ENCODE measurements at regions not wholly inside any gene's neighbourhood (a gene's known extent, or its start where the extent isn't known, plus 50 kb on each side); places are given as distances from the start of the nearest gene placed in this dataset.

DNA sequence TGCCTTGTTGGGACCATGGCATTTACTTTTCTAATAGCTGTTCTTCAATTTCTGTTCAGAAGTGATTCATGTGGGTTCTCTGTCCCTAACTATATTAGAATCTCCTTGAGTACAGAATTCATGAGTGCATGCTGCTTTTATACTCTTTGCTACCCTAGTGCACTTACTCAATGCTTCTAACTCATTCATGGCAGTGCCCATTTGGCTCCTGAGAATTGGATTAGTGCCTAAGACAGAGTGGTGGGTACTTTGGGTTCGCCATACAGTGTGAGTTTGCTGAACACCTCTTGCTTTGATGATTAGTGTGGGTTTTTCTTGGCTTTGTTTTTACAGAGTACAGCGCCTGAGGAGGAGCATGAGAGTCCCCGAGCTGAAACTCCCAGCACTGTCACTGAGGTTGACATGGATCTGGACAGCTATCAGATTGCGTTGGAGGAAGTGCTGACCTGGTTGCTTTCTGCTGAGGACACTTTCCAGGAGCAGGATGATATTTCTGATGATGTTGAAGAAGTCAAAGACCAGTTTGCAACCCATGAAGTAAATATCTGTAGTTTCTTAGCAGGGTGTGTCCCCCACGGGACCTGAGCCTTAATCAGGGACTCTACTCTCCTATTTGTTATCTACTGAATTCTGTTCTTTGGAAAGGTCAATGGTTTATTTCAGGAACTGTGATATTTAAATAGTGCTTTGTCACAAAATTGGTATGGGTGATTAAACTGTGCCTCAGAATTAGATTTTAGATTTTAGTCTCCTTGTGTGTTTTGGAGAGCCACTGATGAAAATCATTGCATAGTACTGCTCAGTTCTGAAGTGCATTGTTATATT, 150.7 kb downstream of the UTRN start:
- no peak for TF ChIP-seq CTCF (IDR thresholded peaks at IDR 0.05)
- no peak for TF ChIP-seq EZH2 (IDR thresholded peaks at IDR 0.05; ENCODE audit: borderline replicate concordance, insufficient read depth, low read depth, low read length, poor library complexity, severe bottlenecking)
